Neural progenitor cell (in vitro differentiated cells): ENCODE measurements at regions not wholly inside any gene's neighbourhood (a gene's known extent, or its start where the extent isn't known, plus 50 kb on each side); places are given as distances from the start of the nearest gene placed in this dataset.

Experiments
- CTCF ChIP-seq: fragments of 200-600 bp; sonication (generic); IDR thresholded peaks from 2 replicates; pipeline ENCODE4 v1.5.1; 2017; ENCODE audit warnings: antibody characterized with exemption, mild to moderate bottlenecking
- EZH2 ChIP-seq: fragments of 200-600 bp; sonication (generic); IDR thresholded peaks from 2 replicates; pipeline ENCODE4 v1.6.1; 2017; ENCODE audit warnings: antibody characterized with exemption, mild to moderate bottlenecking, moderate library complexity

- TF ChIP-seq CTCF = no peak
- TF ChIP-seq EZH2 = no peak
Observed at GRCh38 chr13:103514619-103515018, 448.4 kb upstream of the SLC10A2 start.
